PFSK-1 (cell line): ENCODE measurements at regions not wholly inside any gene's neighbourhood (a gene's known extent, or its start where the extent isn't known, plus 50 kb on each side); places are given as distances from the start of the nearest gene placed in this dataset.

Source experiments
- FOXP2 ChIP-seq: optimal IDR thresholded peaks from 2 replicates; pipeline ENCODE3; 2011; ENCODE audit warnings: borderline replicate concordance, control low read depth, inconsistent platforms; ENCODE audit not compliant: insufficient read depth; ENCODE audit errors: extremely low read length, extremely low read depth
- POLR2AphosphoS5 ChIP-seq: IDR thresholded peaks from 2 replicates; pipeline ENCODE4 v1.6.1; 2012; ENCODE audit warnings: low read depth, mild to moderate bottlenecking, control low read depth, low read length, moderate library complexity
- REST ChIP-seq, 2 experiments: IDR thresholded peaks; 2 replicates each; pipeline versions ENCODE4 v1.6.1 to v1.8.0; 2011 to 2012; ENCODE audit warnings: low read depth in 2 of 2, low read length in 2 of 2, control low read depth in 1 of 2, inconsistent platforms in 1 of 2, mild to moderate bottlenecking in 1 of 2, moderate library complexity in 1 of 2; ENCODE audit not compliant: insufficient read depth in 1 of 2
- SIN3A ChIP-seq: IDR thresholded peaks from 2 replicates; pipeline ENCODE4 v1.6.1; 2012; ENCODE audit warnings: mild to moderate bottlenecking, low read length, moderate library complexity, borderline replicate concordance; ENCODE audit not compliant: insufficient read depth
- TAF1 ChIP-seq: IDR thresholded peaks from 2 replicates; pipeline ENCODE4 v1.6.1; 2012; ENCODE audit warnings: low read length, control low read depth, borderline replicate concordance; ENCODE audit not compliant: insufficient read depth

- TF ChIP-seq POLR2AphosphoS5 = no peak
- TF ChIP-seq TAF1 = no peak
- no peak for TF ChIP-seq REST (IDR thresholded peaks at IDR 0.05; ENCODE audit: insufficient read depth in 1 of 2, low read depth in 2 of 2, low read length in 2 of 2)
- no peak for TF ChIP-seq SIN3A
- TF ChIP-seq FOXP2 = no peak
Measured at GRCh38 chr9:85289142-85289541, 452.6 kb downstream of the AGTPBP1 start.
